ENCODE measurements at regions not wholly inside any gene's neighbourhood (a gene's known extent, or its start where the extent isn't known, plus 50 kb on each side); places are given as distances from the start of the nearest gene placed in this dataset.

- peak overlapping the region; percentile 39; the same call in 1 of the 2 replicates for H3K9ac ChIP-seq (ENCODE audit: low read depth, low read length)
- H3K9me3 ChIP-seq (ENCODE audit: insufficient read depth, low read depth, low read length) = peaks cover 6% of the 10 kb centered on the region
- no peaks in the 10 kb centered on the region for H3K27me3 ChIP-seq (ENCODE audit: insufficient read depth, low read length)
These were observed 138.5 kb upstream of the NCAM1 start for GRCh38 chr11:112822478-112823274.

GRCh38 chr11:112826026-112826425 is 135.2 kb upstream of the NCAM1 start:
- Histone ChIP-seq H3K9me3 (ENCODE audit: insufficient read depth, low read depth, low read length) (no peaks in the 10 kb centered on the region; the same call in none of the 2 replicates), H3K4me1 (ENCODE audit: insufficient read depth, low read length) (peaks cover 37% of the 10 kb centered on the region), H3K4me3 (ENCODE audit: low read length) (peak overlapping the region; percentile 15; the same call in 1 of the 2 replicates), H3K27me3 (ENCODE audit: insufficient read depth, low read length) (no peaks in the 10 kb centered on the region), H3K36me3 (ENCODE audit: insufficient read depth, low read depth, low read length) (no peaks in the 10 kb centered on the region), H3K27ac (ENCODE audit: low read length) (no peak overlapping the region), H3K9ac (ENCODE audit: low read depth, low read length) (no peak overlapping the region; the same call in 1 of the 2 replicates)

More at GRCh38 chr11:112822478-112823274, 138.5 kb upstream of the NCAM1 start:
- Histone ChIP-seq H3K36me3 (ENCODE audit: insufficient read depth, low read depth, low read length) (no peaks in the 10 kb centered on the region), H3K4me3 (ENCODE audit: low read length) (peak overlapping the region; percentile 29; the same call in 1 of the 2 replicates), H3K4me1 (ENCODE audit: insufficient read depth, low read length) (peaks cover 38% of the 10 kb centered on the region), H3K27ac (ENCODE audit: low read length) (peak overlapping the region; percentile 34)

GRCh38 chr11:112826788-112827187 is 134.4 kb upstream of the NCAM1 start:
- no peaks in the 10 kb centered on the region for H3K36me3 ChIP-seq (ENCODE audit: insufficient read depth, low read depth, low read length)
- peaks cover 33% of the 10 kb centered on the region for H3K4me1 ChIP-seq (ENCODE audit: insufficient read depth, low read length)
- H3K27me3 ChIP-seq (ENCODE audit: insufficient read depth, low read length) = no peaks in the 10 kb centered on the region
- no peak overlapping the region for H3K4me3 ChIP-seq (ENCODE audit: low read length)
- H3K9me3 ChIP-seq (ENCODE audit: insufficient read depth, low read depth, low read length) = no peaks in the 10 kb centered on the region; the same call in none of the 2 replicates
- H3K9ac ChIP-seq (ENCODE audit: low read depth, low read length) = no peak overlapping the region
- H3K27ac ChIP-seq (ENCODE audit: low read length) = no peak overlapping the region

GRCh38 chr11:112828421-112828820 is 132.8 kb upstream of the NCAM1 start:
- no peaks in the 10 kb centered on the region for H3K27me3 ChIP-seq (ENCODE audit: insufficient read depth, low read length)
- H3K27ac ChIP-seq (ENCODE audit: low read length) = no peak overlapping the region
- no peaks in the 10 kb centered on the region for H3K36me3 ChIP-seq (ENCODE audit: insufficient read depth, low read depth, low read length)
- H3K4me3 ChIP-seq (ENCODE audit: low read length) = no peak overlapping the region
- H3K9ac ChIP-seq (ENCODE audit: low read depth, low read length) = no peak overlapping the region
- no peaks in the 10 kb centered on the region; the same call in none of the 2 replicates for H3K9me3 ChIP-seq (ENCODE audit: insufficient read depth, low read depth, low read length)
- H3K4me1 ChIP-seq (ENCODE audit: insufficient read depth, low read length) = peaks cover 22% of the 10 kb centered on the region

- H3K4me3 ChIP-seq (ENCODE audit: low read length) = no peak overlapping the region
- H3K36me3 ChIP-seq (ENCODE audit: insufficient read depth, low read depth, low read length) = no peaks in the 10 kb centered on the region
- H3K27ac ChIP-seq (ENCODE audit: low read length) = no peak overlapping the region
- H3K9ac ChIP-seq (ENCODE audit: low read depth, low read length) = no peak overlapping the region
- H3K9me3 ChIP-seq (ENCODE audit: insufficient read depth, low read depth, low read length) = no peaks in the 10 kb centered on the region
- H3K4me1 ChIP-seq (ENCODE audit: insufficient read depth, low read length) = peaks cover 16% of the 10 kb centered on the region
- H3K27me3 ChIP-seq (ENCODE audit: insufficient read depth, low read length) = no peaks in the 10 kb centered on the region
These were observed 131.1 kb upstream of the NCAM1 start for GRCh38 chr11:112829971-112830654.

- H3K4me1 ChIP-seq (ENCODE audit: insufficient read depth, low read length) = peaks cover 9% of the 10 kb centered on the region; the same call in 1 of the 2 replicates
- H3K27me3 ChIP-seq (ENCODE audit: insufficient read depth, low read length) = no peaks in the 10 kb centered on the region
- H3K9ac ChIP-seq (ENCODE audit: low read depth, low read length) = no peak overlapping the region
- H3K4me3 ChIP-seq (ENCODE audit: low read length) = no peak overlapping the region
- H3K27ac ChIP-seq (ENCODE audit: low read length) = no peak overlapping the region
- no peaks in the 10 kb centered on the region for H3K9me3 ChIP-seq (ENCODE audit: insufficient read depth, low read depth, low read length)
- H3K36me3 ChIP-seq (ENCODE audit: insufficient read depth, low read depth, low read length) = no peaks in the 10 kb centered on the region
These were observed 130.2 kb upstream of the NCAM1 start for GRCh38 chr11:112831041-112831440.

- Histone ChIP-seq H3K4me3 (ENCODE audit: low read length) (no peak overlapping the region), H3K36me3 (ENCODE audit: insufficient read depth, low read depth, low read length) (no peaks in the 10 kb centered on the region), H3K27ac (ENCODE audit: low read length) (no peak overlapping the region), H3K9ac (ENCODE audit: low read depth, low read length) (no peak overlapping the region), H3K4me1 (ENCODE audit: insufficient read depth, low read length) (no peaks in the 10 kb centered on the region), H3K9me3 (ENCODE audit: insufficient read depth, low read depth, low read length) (no peaks in the 10 kb centered on the region), H3K27me3 (ENCODE audit: insufficient read depth, low read length) (no peaks in the 10 kb centered on the region)
These were observed 129.1 kb upstream of the NCAM1 start for GRCh38 chr11:112831969-112832766.

- Histone ChIP-seq H3K27ac (ENCODE audit: low read length) (no peak overlapping the region), H3K4me1 (ENCODE audit: insufficient read depth, low read length) (no peaks in the 10 kb centered on the region), H3K9ac (ENCODE audit: low read depth, low read length) (no peak overlapping the region), H3K4me3 (ENCODE audit: low read length) (no peak overlapping the region), H3K27me3 (ENCODE audit: insufficient read depth, low read length) (no peaks in the 10 kb centered on the region), H3K9me3 (ENCODE audit: insufficient read depth, low read depth, low read length) (no peaks in the 10 kb centered on the region), H3K36me3 (ENCODE audit: insufficient read depth, low read depth, low read length) (no peaks in the 10 kb centered on the region)
These were observed 126.9 kb upstream of the NCAM1 start for GRCh38 chr11:112834277-112834755.

- Histone ChIP-seq H3K9me3 (ENCODE audit: insufficient read depth, low read depth, low read length) (no peaks in the 10 kb centered on the region), H3K27me3 (ENCODE audit: insufficient read depth, low read length) (no peaks in the 10 kb centered on the region), H3K27ac (ENCODE audit: low read length) (no peak overlapping the region), H3K9ac (ENCODE audit: low read depth, low read length) (no peak overlapping the region), H3K36me3 (ENCODE audit: insufficient read depth, low read depth, low read length) (no peaks in the 10 kb centered on the region), H3K4me1 (ENCODE audit: insufficient read depth, low read length) (no peaks in the 10 kb centered on the region), H3K4me3 (ENCODE audit: low read length) (no peak overlapping the region)
These were observed 125.5 kb upstream of the NCAM1 start for GRCh38 chr11:112835591-112836255.

GRCh38 chr11:112836256-112836602 is 125.0 kb upstream of the NCAM1 start:
- no peaks in the 10 kb centered on the region for H3K36me3 ChIP-seq (ENCODE audit: insufficient read depth, low read depth, low read length)
- no peaks in the 10 kb centered on the region for H3K4me1 ChIP-seq (ENCODE audit: insufficient read depth, low read length)
- H3K9ac ChIP-seq (ENCODE audit: low read depth, low read length) = no peak overlapping the region
- H3K9me3 ChIP-seq (ENCODE audit: insufficient read depth, low read depth, low read length) = no peaks in the 10 kb centered on the region
- no peaks in the 10 kb centered on the region for H3K27me3 ChIP-seq (ENCODE audit: insufficient read depth, low read length)
- no peak overlapping the region for H3K4me3 ChIP-seq (ENCODE audit: low read length)
- no peak overlapping the region for H3K27ac ChIP-seq (ENCODE audit: low read length)

All from iPS-20b (cell line).